ENCODE measurements at regions not wholly inside any gene's neighbourhood (a gene's known extent, or its start where the extent isn't known, plus 50 kb on each side); places are given as distances from the start of the nearest gene placed in this dataset.

- Histone ChIP-seq H4K8ac (ENCODE audit: low read depth in 2 of 2, low read length in 2 of 2) (no peak overlapping the region), H2BK5ac (ENCODE audit: low read depth, low read length, poor library complexity, severe bottlenecking) (no peak overlapping the region), H3K18ac (ENCODE audit: low read depth, low read length) (no peak overlapping the region), H3K36me3 (ENCODE audit: control insufficient read depth, insufficient read depth, low read length) (no peaks in the 10 kb centered on the region), H4K91ac (ENCODE audit: insufficient read depth, low read depth, low read length) (no peak overlapping the region), H3K9me1 (ENCODE audit: insufficient read depth, low read length) (no peaks in the 10 kb centered on the region), H3K9ac (ENCODE audit: low read depth, low read length) (no peak overlapping the region), H2AK9ac (replicated peaks; ENCODE audit: low read depth, low read length, poor library complexity) (no peak overlapping the region), H3K79me1 (ENCODE audit: low read depth in 1 of 2, low read length in 2 of 2) (no peaks in the 10 kb centered on the region), H2BK20ac (ENCODE audit: low read depth, low read length) (no peak overlapping the region), H2BK120ac (ENCODE audit: low read depth, low read length) (no peak overlapping the region), H3K14ac (replicated peaks; ENCODE audit: low read depth, low read length) (no peak overlapping the region), H3K4ac (ENCODE audit: low read depth, low read length) (no peak overlapping the region), H2BK15ac (ENCODE audit: low read depth, low read length) (no peak overlapping the region), H3K27me3 (ENCODE audit: control insufficient read depth, insufficient read depth, low read length) (no peaks in the 10 kb centered on the region), H4K5ac (ENCODE audit: low read depth, low read length) (no peak overlapping the region), H3K23ac (ENCODE audit: low read depth, low read length) (no peak overlapping the region), H2AFZ (replicated peaks; ENCODE audit: low read length, poor library complexity) (no peak overlapping the region), H2AK5ac (ENCODE audit: low read depth, low read length) (no peak overlapping the region), H3K4me2 (ENCODE audit: low read depth, low read length) (no peak overlapping the region), H3K56ac (ENCODE audit: extremely low read depth, insufficient read depth, low read length) (no peak overlapping the region), H4K20me1 (ENCODE audit: insufficient read depth, low read length) (no peaks in the 10 kb centered on the region), H3K9me3 (ENCODE audit: control insufficient read depth, insufficient read depth, low read length) (no peaks in the 10 kb centered on the region), H3K4me1 (ENCODE audit: control insufficient read depth, insufficient read depth, low read length) (no peaks in the 10 kb centered on the region), H3K27ac (ENCODE audit: insufficient read depth, low read length) (no peak overlapping the region), H3K4me3 (ENCODE audit: insufficient read depth, low read depth, low read length) (no peak overlapping the region)
- TF ChIP-seq NFE2L2 (IDR thresholded peaks at IDR 0.05; ENCODE audit: low read depth, low read length) (no peak), RAD21 (IDR thresholded peaks at IDR 0.05; ENCODE audit: low read length) (no peak)
- intact Hi-C loops (cut with micrococcal nuclease): loop anchor here (10.0 kb wide), 1 partner anchor 119 kb away; no protein-coding TSS in a partner anchor
- BruUV-seq (replicated peaks): no TSS peak
- no peak for ATAC-seq (ENCODE audit: low read depth)
- POLR2A ChIA-PET (ENCODE audit: unreplicated experiment): no interaction called here
- 69% methylated on average over 3 of the region's 4 CpGs; no CpG with 5 or more reads in 1 of the 2 experiments for WGBS, 2 experiments (ENCODE audit: extremely low coverage in 2 of 2, insufficient read length in 1 of 2)
- CTCF ChIA-PET: no interaction called here
- in situ Hi-C loops (cut with MboI; ENCODE audit: low sequenced_read_pairs): no loop called here
- dilution Hi-C loops (cut with HindIII; ENCODE audit: low sequenced_read_pairs, unreplicated experiment): no loop called here
- no peak for DNase-seq
Measured at GRCh38 chr3:88574146-88574545, 424.4 kb downstream of the C3orf38 start.

Measured in IMR-90 (cell line).